HCT116 (cell line): ENCODE measurements at regions not wholly inside any gene's neighbourhood (a gene's known extent, or its start where the extent isn't known, plus 50 kb on each side); places are given as distances from the start of the nearest gene placed in this dataset.

Experiments used
- ATAC-seq: fragments of 200-7000 bp; cut with Tn5 transposase; 2 replicates; pipeline ENCODE4 v1.9.1; 2020; ENCODE audit warnings: mild to moderate bottlenecking, moderate library complexity
- BruUV-seq: library from RNA; stranded (reverse); fragments of 400-500 nt; replicated peaks from 2 replicates; lab custom pipeline; 2021; lab: Mats Ljungman, UMichigan
- CTCF ChIA-PET: fragments of 300-600 bp; sonication (Branson Sonifier 250); formaldehyde crosslinking; loops from one replicate; lab custom pipeline; 2021; ENCODE audit warnings: antibody characterized with exemption; lab: Charles Lee
- POLR2A ChIA-PET: fragments of 300-600, 350-600 bp; sonication (Branson Sonifier 250); formaldehyde crosslinking; loops from one replicate; lab custom pipeline; 2021; ENCODE audit warnings: antibody characterized with exemption; lab: Charles Lee
- RAD21 ChIA-PET, 2 experiments: fragments of 300-600 bp; sonication (Branson Sonifier 250); formaldehyde crosslinking; loops; one replicate each; lab custom pipeline; 2023; ENCODE audit warnings: low total read pairs in 2 of 2; ENCODE audit not compliant: uncharacterized antibody in 2 of 2, unreplicated experiment in 2 of 2, low non-redundant PET in 1 of 2; lab: Charles Lee
- DNase-seq: peaks from one replicate; pipeline ENCODE4 v3.0.0-alpha.2; 2010; ENCODE audit warnings: low read depth, low spot score
- H2AFZ ChIP-seq: fragments of 200-600 bp; shearing (Covaris generic), sonication (generic); 2 replicates; pipeline ENCODE4 v1.6.1; 2017; ENCODE audit warnings: low read depth, mixed run types, mixed read lengths, antibody characterized with exemption, low read length; ENCODE audit not compliant: poor library complexity, severe bottlenecking
- H3K27ac ChIP-seq: 2 replicates; pipeline ENCODE4 v1.5.1; 2012; ENCODE audit warnings: low read depth, low read length
- H3K27me3 ChIP-seq: fragments of 200-600 bp; sonication (generic); 2 replicates; pipeline ENCODE4 v1.6.1; 2016; ENCODE audit warnings: mixed run types, low read length, mixed read lengths; ENCODE audit not compliant: insufficient read depth
- H3K36me3 ChIP-seq, 2 experiments: fragments of 200-500 bp in 1 of 2; fragments of 200-600 bp in 1 of 2; sonication (Bioruptor generic) in 1 of 2; sonication (generic) in 1 of 2; 2 replicates each; pipeline versions ENCODE4 v1.5.1 to v1.6.1; 2014 to 2016; ENCODE audit warnings: low read length in 2 of 2, inconsistent platforms in 1 of 2, mixed read lengths in 1 of 2, mixed run types in 1 of 2; ENCODE audit not compliant: insufficient read depth in 2 of 2, control insufficient read depth in 1 of 2
- H3K4me1 ChIP-seq, 2 experiments: fragments of 200-600 bp in 1 of 2; sonication (generic) in 1 of 2; 2 replicates each; pipeline versions ENCODE4 v1.5.1 to v1.6.1; 2012 to 2017; ENCODE audit warnings: low read length in 2 of 2, inconsistent platforms in 1 of 2, mild to moderate bottlenecking in 1 of 2, mixed read lengths in 1 of 2, mixed run types in 1 of 2, moderate library complexity in 1 of 2; ENCODE audit not compliant: insufficient read depth in 2 of 2, control insufficient read depth in 1 of 2
- H3K4me2 ChIP-seq: fragments of 200-600 bp; sonication (generic); 2 replicates; pipeline ENCODE4 v1.6.1; 2017; ENCODE audit warnings: mixed run types, low read length, mixed read lengths
- H3K4me3 ChIP-seq, 2 experiments: fragments of 200-600 bp in 1 of 2; sonication (generic) in 1 of 2; replicated peaks in 1 of 2; 2 replicates each; pipeline ENCODE4 v1.5.1; 2011 to 2016; ENCODE audit warnings: low read length in 2 of 2, control low read depth in 1 of 2, low read depth in 1 of 2, mild to moderate bottlenecking in 1 of 2, mixed read lengths in 1 of 2, mixed run types in 1 of 2
- H3K79me2 ChIP-seq: fragments of 200-600 bp; sonication (generic); 2 replicates; pipeline ENCODE4 v1.6.1; 2017; ENCODE audit warnings: mild to moderate bottlenecking, mixed run types, low read length, moderate library complexity, mixed read lengths; ENCODE audit not compliant: insufficient read depth
- H3K9ac ChIP-seq: fragments of 200-600 bp; sonication (generic); 2 replicates; pipeline ENCODE4 v1.6.1; 2016; ENCODE audit warnings: low read length, mixed read lengths
- H3K9me2 ChIP-seq: fragments of 200-600 bp; sonication (generic), shearing (Covaris generic); 2 replicates; pipeline ENCODE4 v1.6.1; 2017; ENCODE audit warnings: mixed run types, mild to moderate bottlenecking, moderate library complexity; ENCODE audit not compliant: insufficient read depth
- H3K9me3 ChIP-seq, 2 experiments: fragments of 200-500 bp in 1 of 2; fragments of 200-600 bp in 1 of 2; sonication (Bioruptor generic) in 1 of 2; sonication (generic) in 1 of 2; 2 replicates each; pipeline ENCODE4 v1.6.1; 2014 to 2017; ENCODE audit warnings: low read length in 2 of 2, mixed read lengths in 2 of 2, inconsistent platforms in 1 of 2, low read depth in 1 of 2, mild to moderate bottlenecking in 1 of 2, mixed run types in 1 of 2, moderate library complexity in 1 of 2; ENCODE audit not compliant: control insufficient read depth in 1 of 2, insufficient read depth in 1 of 2
- H4K20me1 ChIP-seq: fragments of 200-600 bp; sonication (generic), shearing (Covaris generic); 2 replicates; pipeline ENCODE4 v1.6.1; 2017; ENCODE audit warnings: mixed run types, mild to moderate bottlenecking, moderate library complexity; ENCODE audit not compliant: insufficient read depth
- CBX3 ChIP-seq: IDR thresholded peaks from 2 replicates; pipeline ENCODE4 v1.6.1; 2012; ENCODE audit warnings: low read depth
- CEBPB ChIP-seq: IDR thresholded peaks from 2 replicates; pipeline ENCODE4 v1.6.1; 2012; ENCODE audit warnings: low read depth
- CTCF ChIP-seq, 3 experiments: fragments of 200-600 bp in 1 of 3; sonication (generic) in 1 of 3; IDR thresholded peaks in 2 of 3; conservative IDR thresholded peaks in 1 of 3; 2 replicates each; pipeline ENCODE4 v1.5.1; 2012 to 2017; ENCODE audit warnings: low read depth in 2 of 3, low read length in 2 of 3, antibody characterized with exemption in 1 of 3, borderline replicate concordance in 1 of 3, control low read depth in 1 of 3, mild to moderate bottlenecking in 1 of 3, mixed read lengths in 1 of 3, mixed run types in 1 of 3, moderate library complexity in 1 of 3; ENCODE audit not compliant: insufficient read depth in 1 of 3
- ELF1 ChIP-seq: IDR thresholded peaks from 2 replicates; pipeline ENCODE4 v1.6.1; 2012; ENCODE audit warnings: low read depth, borderline replicate concordance
- EZH2 ChIP-seq: fragments of 200-600 bp; sonication (generic); IDR thresholded peaks from 2 replicates; pipeline ENCODE4 v1.6.1; 2017; ENCODE audit warnings: antibody characterized with exemption, mixed run types
- FOSL1 ChIP-seq: IDR thresholded peaks from 2 replicates; pipeline ENCODE4 v1.6.1; 2012; ENCODE audit warnings: low read depth
- JUND ChIP-seq: IDR thresholded peaks from 2 replicates; pipeline ENCODE4 v1.6.1; 2012
- MAX ChIP-seq: IDR thresholded peaks from 2 replicates; pipeline ENCODE4 v1.6.1; 2012
- POLR2A ChIP-seq: IDR thresholded peaks from 2 replicates; pipeline ENCODE4 v1.7.0; 2011; ENCODE audit warnings: borderline replicate concordance; ENCODE audit not compliant: insufficient read depth, insufficient read length; ENCODE audit errors: extremely low read depth
- POLR2AphosphoS5 ChIP-seq: IDR thresholded peaks from 2 replicates; pipeline ENCODE4 v1.6.1; 2011; ENCODE audit warnings: mild to moderate bottlenecking, low read depth, low read length, moderate library complexity
- RAD21 ChIP-seq: IDR thresholded peaks from 2 replicates; pipeline ENCODE4 v1.6.1; 2012; ENCODE audit warnings: low read depth, mild to moderate bottlenecking
- REST ChIP-seq: IDR thresholded peaks from 2 replicates; pipeline ENCODE4 v1.6.1; 2012; ENCODE audit warnings: low read depth
- SIN3A ChIP-seq: IDR thresholded peaks from 2 replicates; pipeline ENCODE4 v1.6.1; 2012; ENCODE audit warnings: low read depth
- SP1 ChIP-seq: IDR thresholded peaks from 2 replicates; pipeline ENCODE4 v1.6.1; 2012; ENCODE audit warnings: low read depth
- SRF ChIP-seq: IDR thresholded peaks from 2 replicates; pipeline ENCODE4 v1.6.1; 2012; ENCODE audit warnings: low read depth
- TCF7L2 ChIP-seq: IDR thresholded peaks from 2 replicates; pipeline ENCODE4 v1.7.0; 2011; ENCODE audit warnings: borderline replicate concordance, inconsistent platforms; ENCODE audit not compliant: insufficient read depth, insufficient read length; ENCODE audit errors: extremely low read depth
- YY1 ChIP-seq: IDR thresholded peaks from 2 replicates; pipeline ENCODE4 v1.6.1; 2011; ENCODE audit warnings: low read length, low read depth, moderate library complexity, mild to moderate bottlenecking; ENCODE audit not compliant: insufficient replicate concordance; ENCODE audit errors: extremely low read depth
- ZFX ChIP-seq: fragments of 450-650 bp; IDR thresholded peaks from 2 replicates; pipeline ENCODE4 v1.6.1; 2017
- intact Hi-C: fragments of 100-400 bp; cut with micrococcal nuclease; formaldehyde crosslinking; loops from 2 replicates; pipeline ENCODE4 v1.10.0; 2022

GRCh38 chr10:34016576-34016975 is 682.1 kb upstream of the NRP1 start:
- DNase-seq, result no peak
- Histone ChIP-seq H3K36me3 (no peaks in the 10 kb centered on the region), H3K4me3 (no peak overlapping the region), H3K79me2 (no peaks in the 10 kb centered on the region), H3K27me3 (no peaks in the 10 kb centered on the region)
- POLR2A ChIA-PET, result no interaction called here
- TF ChIP-seq SIN3A (no peak), FOSL1 (no peak), ELF1 (no peak), CEBPB (no peak)
- TF ChIP-seq, all 23 proteins: peak for 0
- ChIA-PET CTCF (no interaction called here), RAD21 (no interaction called here)
- H3K4me1 ChIP-seq, result peaks cover 0 to 4% of the 10 kb centered on the region in 2 experiments; a peak in 1 of 4 replicates
- H3K4me2 ChIP-seq, result no peak overlapping the region
- H3K27ac ChIP-seq, result no peak overlapping the region
- H2AFZ ChIP-seq, result no peak overlapping the region
- no peak overlapping the region for H3K9ac ChIP-seq
- intact Hi-C loops, result no loop called here
- no peaks in the 10 kb centered on the region for H3K9me3 ChIP-seq
- H4K20me1 ChIP-seq, result no peaks in the 10 kb centered on the region
- H3K9me2 ChIP-seq, result no peaks in the 10 kb centered on the region
- ATAC-seq, result no peak
- no TSS peak for BruUV-seq

GRCh38 chr10:34015700-34016099 is 681.2 kb upstream of the NRP1 start:
- ATAC-seq (no peak), DNase-seq (no peak)
- BruUV-seq, result no TSS peak
- Histone ChIP-seq H3K4me1 (peaks cover 0 to 4% of the 10 kb centered on the region in 2 experiments; a peak in 1 of 4 replicates), H3K79me2 (no peaks in the 10 kb centered on the region), H3K4me2 (no peak overlapping the region), H4K20me1 (no peaks in the 10 kb centered on the region), H3K27me3 (no peaks in the 10 kb centered on the region), H3K9me2 (no peaks in the 10 kb centered on the region), H3K27ac (no peak overlapping the region), H3K9ac (no peak overlapping the region), H2AFZ (no peak overlapping the region), H3K36me3 (no peaks in the 10 kb centered on the region), H3K4me3 (no peak overlapping the region), H3K9me3 (no peaks in the 10 kb centered on the region)
- intact Hi-C loops, result no loop called here
- ChIA-PET POLR2A (no interaction called here), CTCF (no interaction called here), RAD21 (no interaction called here)
- no peak for TF ChIP-seq ZFX
- TF ChIP-seq JUND, result no peak
- TF ChIP-seq YY1, result no peak
- no peak for TF ChIP-seq POLR2AphosphoS5
- TF ChIP-seq RAD21, result no peak
- TF ChIP-seq CTCF (IDR thresholded peaks at IDR 0.05 in 2 of 3, conservative IDR thresholded peaks at IDR 0.05 in 1 of 3; ENCODE audit: borderline replicate concordance in 1 of 3, insufficient read depth in 1 of 3, low read depth in 2 of 3, low read length in 2 of 3), result no peak
- TF ChIP-seq CEBPB, result no peak
- TF ChIP-seq REST, result no peak
- no peak for TF ChIP-seq EZH2
- no peak for TF ChIP-seq SRF
- no peak for TF ChIP-seq SP1
- no peak for TF ChIP-seq CBX3
- TF ChIP-seq MAX, result no peak
- no peak for TF ChIP-seq TCF7L2
- TF ChIP-seq POLR2A, result no peak
